G401.6 (cell line): ENCODE measurements at regions not wholly inside any gene's neighbourhood (a gene's known extent, or its start where the extent isn't known, plus 50 kb on each side); places are given as distances from the start of the nearest gene placed in this dataset.
"Not testable (repeated sequence)": the region's sequence is repeated elsewhere in the genome, so short reads cannot be mapped to it uniquely, and the experiment has no call there.

Experiments
- FAIRE-seq: peaks from 2 replicates; lab custom pipeline; 2012; peaks lifted over from hg19 to GRCh38; lab: Jason Lieb, UNC

- FAIRE-seq = no peak
Observed at GRCh38 chr15:93941697-93942096, 289.7 kb upstream of the MCTP2 start.

- no peak for FAIRE-seq
Observed at GRCh38 chr15:93940226-93940625, 291.1 kb upstream of the MCTP2 start.

- no peak for FAIRE-seq
Observed at GRCh38 chr15:93932164-93932776, 299.1 kb upstream of the MCTP2 start.

GRCh38 chr15:93929375-93930094 is 301.8 kb upstream of the MCTP2 start:
- no peak for FAIRE-seq

DNA sequence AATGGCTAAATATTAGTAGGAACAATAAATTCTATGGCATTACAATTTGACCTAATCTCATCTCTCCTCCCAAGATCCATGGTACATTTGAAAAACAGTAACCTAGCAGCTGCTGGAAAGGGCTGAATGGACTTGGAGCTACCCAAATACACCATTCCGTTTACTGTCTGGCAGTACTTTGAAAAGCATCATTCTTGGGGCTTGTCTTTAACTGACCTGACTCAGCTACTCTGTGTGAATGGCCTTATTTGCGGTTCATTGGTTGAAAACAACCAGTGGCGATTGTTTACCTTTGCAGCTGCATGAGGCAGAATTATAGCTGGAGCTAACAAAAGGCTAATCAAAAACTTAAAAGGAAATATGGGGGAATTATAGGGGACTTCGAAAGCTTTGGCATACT is 311.2 kb upstream of the MCTP2 start:
- FAIRE-seq = no peak

DNA sequence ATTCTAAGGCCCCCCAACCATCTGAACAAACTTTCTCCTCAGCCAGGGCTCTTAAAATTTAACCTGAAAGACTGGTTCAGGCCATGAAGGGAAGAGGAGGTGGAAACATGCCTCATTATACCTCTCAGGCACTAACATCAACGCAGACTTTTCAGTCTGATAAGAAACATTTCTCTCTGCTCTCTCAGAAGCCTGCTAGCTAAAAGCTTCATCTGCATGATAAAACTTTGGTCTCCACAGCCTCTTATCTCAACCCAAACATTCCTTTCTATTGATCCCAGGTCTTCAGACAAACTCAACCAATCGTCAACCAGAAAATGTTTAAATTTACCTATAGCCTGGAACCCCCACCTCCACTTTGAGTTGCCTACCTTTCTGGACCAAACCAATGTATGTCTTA is 312.6 kb upstream of the MCTP2 start:
- not testable (repeated sequence) for FAIRE-seq

- no peak for FAIRE-seq
Observed at GRCh38 chr15:93917181-93917580, 314.2 kb upstream of the MCTP2 start.

DNA sequence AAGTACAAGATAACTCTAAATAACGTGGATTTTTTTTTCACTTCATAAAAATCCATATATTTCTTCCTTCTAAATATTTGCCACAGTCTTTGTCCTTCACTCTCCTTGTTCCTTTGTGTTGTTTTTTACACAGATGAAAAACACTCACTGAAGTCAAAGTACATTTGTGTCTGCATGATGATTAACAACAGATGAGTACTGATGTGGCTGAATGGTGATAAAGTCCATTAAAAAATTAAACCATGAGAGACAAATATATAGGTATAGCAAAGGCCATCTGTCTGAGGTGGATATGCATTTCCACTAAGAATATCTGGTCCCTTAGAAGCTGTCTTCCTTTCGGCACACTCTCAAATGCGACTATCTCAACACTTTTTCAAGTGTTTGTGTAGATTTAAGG is 317.5 kb upstream of the MCTP2 start:
- no peak for FAIRE-seq

DNA sequence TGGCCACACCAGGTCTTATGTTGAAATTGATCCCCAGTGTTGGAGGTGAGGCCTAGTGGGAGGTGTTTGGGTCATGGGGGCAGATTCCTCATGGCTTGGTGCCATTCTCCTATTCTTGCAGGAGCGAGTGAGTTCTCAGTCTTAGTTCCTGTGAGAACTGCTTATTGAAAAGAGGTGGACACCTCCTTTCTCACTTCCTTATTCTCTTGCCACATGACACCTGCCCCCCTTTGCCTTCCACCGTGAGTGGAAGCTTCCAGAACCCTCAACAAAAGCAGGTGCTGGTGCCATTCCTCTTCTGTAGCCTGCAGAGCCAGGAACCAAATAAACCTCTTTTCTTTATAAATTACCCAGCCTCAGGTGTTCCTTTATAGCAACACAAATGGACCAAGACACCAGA is 318.1 kb upstream of the MCTP2 start:
- no peak for FAIRE-seq

- FAIRE-seq = no peak
Observed at GRCh38 chr15:93900476-93901400, 330.6 kb upstream of the MCTP2 start.

- FAIRE-seq = no peak
Observed at GRCh38 chr15:93899817-93900216, 331.5 kb upstream of the MCTP2 start.

- no peak for FAIRE-seq
Observed at GRCh38 chr15:93897377-93897776, 334.0 kb upstream of the MCTP2 start.

- no peak for FAIRE-seq
Observed at GRCh38 chr15:93895976-93896770, 335.2 kb upstream of the MCTP2 start.

- FAIRE-seq = no peak
Observed at GRCh38 chr15:93894438-93895036, 336.8 kb upstream of the MCTP2 start.

DNA sequence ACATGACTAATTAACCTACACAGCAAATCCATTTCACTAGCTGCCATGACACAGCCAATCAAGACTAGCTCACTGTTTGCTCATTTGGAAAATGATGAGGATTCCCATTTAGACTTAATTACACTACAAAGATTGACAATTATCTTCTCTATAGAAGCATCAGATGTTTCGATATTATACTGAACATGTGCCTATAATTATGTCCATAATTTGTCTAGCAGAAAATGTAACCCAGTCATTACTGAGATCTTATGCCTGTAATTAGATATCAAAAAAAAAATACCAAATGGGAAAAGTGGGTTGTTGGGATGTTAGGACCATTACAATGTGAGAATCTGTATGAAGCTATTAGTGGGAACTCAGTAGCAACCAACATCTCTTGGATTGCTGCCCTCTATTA is 344.2 kb upstream of the MCTP2 start:
- no peak for FAIRE-seq

DNA sequence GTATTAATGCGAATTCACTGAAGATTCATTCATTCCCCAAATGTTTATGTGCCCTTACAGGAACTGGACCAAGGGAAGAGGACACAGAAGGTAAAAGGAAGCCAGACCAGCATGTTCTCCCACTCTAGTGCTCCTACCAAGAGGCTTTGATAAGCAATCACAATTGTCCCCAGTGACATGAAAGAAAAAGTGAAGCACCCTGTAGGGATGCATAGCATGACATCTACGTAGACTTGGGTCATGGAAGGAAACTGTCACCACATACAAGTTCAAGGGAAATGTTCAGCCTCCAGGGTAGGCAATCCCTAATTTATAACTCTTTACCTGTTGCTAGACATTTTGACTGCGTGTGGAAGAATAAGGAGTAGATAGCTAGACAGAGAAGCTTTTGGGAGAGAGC is 348.6 kb upstream of the MCTP2 start:
- no peak for FAIRE-seq

DNA sequence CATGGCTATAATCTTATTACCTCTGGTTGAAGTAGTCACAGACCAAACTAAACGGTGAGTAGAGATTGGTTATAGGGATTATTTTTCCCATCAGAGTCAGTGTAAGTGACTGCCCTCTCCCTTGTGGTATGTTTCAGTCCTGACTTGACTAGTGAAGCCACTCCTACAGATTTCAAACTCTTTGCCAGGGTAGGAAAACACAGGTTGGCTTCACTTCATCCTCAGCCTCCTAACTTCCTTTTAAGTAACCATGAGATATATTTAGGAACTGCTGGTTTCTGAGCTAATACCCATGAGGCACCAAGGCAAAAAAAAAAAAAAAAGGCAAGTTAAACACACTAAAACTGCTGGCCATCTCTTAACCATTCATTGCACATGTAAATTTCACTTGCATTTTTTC is 349.2 kb upstream of the MCTP2 start:
- FAIRE-seq = no peak

- no peak for FAIRE-seq
Observed at GRCh38 chr15:93881310-93881709, 350.1 kb upstream of the MCTP2 start.

DNA sequence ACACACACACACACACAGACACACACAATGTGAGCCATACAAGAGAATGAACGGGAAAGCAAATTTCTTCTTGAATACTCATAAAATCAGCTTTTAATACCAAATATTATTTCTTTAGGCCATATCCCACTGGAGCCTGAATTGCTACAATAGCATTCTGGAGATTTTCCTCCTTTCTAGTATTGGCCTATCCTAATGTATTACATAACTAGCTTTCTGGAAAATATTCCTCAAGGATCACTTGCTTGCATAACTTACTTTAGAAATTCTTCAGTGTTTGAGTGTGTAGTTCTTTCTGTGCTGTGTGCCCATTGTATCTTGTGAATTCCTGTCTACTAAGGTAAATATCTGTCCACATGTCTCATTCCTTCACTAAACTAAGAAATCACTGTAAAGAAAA is 351.0 kb upstream of the MCTP2 start:
- FAIRE-seq = no peak

DNA sequence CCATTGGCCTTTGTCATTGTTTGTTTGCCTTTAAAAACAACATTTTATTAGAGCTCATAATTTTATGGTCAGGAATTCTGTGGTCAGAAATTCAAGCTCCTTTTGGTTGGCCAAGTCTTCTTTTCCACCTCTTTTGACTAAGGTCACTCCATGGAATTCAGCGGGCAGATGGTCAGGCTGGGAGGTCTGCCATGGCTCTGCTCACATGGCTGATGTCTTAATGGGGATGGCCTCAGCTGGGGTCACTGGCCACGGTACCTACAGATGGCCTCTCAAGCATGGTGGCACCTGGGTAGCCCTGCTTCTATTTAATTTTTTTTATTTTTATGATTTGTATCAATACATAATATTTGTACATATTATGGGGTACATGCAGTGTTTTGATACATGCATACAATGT is 360.8 kb upstream of the MCTP2 start:
- no peak for FAIRE-seq

DNA sequence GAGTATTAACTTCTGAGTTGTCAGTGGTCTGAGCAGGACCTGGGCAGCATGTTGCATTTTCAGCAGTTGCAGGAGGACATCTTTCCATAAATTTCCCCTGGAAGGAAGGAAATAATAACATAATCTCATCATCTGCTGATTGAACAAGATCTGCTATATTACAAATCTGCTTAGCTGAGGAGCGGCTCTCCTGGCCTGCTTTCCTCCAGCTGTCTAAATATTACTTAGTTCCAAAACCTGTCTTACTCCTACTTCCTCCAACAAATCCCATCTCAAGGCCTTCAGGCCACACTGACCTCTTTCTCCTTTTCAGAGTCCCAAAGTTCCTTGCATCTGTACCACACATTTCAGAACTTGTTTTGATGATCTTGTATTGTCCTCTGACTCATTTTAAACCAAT is 364.4 kb upstream of the MCTP2 start:
- FAIRE-seq = no peak

- no peak for FAIRE-seq
Observed at GRCh38 chr15:93866476-93866875, 364.9 kb upstream of the MCTP2 start.
